GM23338 (cell line): ENCODE measurements at regions not wholly inside any gene's neighbourhood (a gene's known extent, or its start where the extent isn't known, plus 50 kb on each side); places are given as distances from the start of the nearest gene placed in this dataset.

ENCODE experiments used
- CREB1 ChIP-seq: fragments of 250-450 bp; sonication (Bioruptor Pico); IDR thresholded peaks from 2 replicates; pipeline ENCODE4 v1.5.0; 2020; ENCODE audit warnings: low read depth, mild to moderate bottlenecking, moderate library complexity
- EZH2 ChIP-seq: fragments of 200-600 bp; sonication (generic); IDR thresholded peaks from one replicate; pipeline ENCODE4 v1.8.0; 2017; ENCODE audit warnings: antibody characterized with exemption, mild to moderate bottlenecking, low read depth; ENCODE audit not compliant: unreplicated experiment
- JUNB ChIP-seq: IDR thresholded peaks from one replicate; pipeline ENCODE4 v1.6.1; 2016; ENCODE audit warnings: antibody characterized with exemption; ENCODE audit not compliant: unreplicated experiment
- NANOG ChIP-seq: IDR thresholded peaks from 2 replicates; pipeline ENCODE4 v1.6.1; 2016; ENCODE audit warnings: antibody characterized with exemption, borderline replicate concordance
- POLR2AphosphoS5 ChIP-seq: IDR thresholded peaks from 2 replicates; pipeline ENCODE4 v1.6.1; 2016; ENCODE audit warnings: antibody characterized with exemption, low read depth
- ZNF331 ChIP-seq: fragments of 250-450 bp; sonication (Bioruptor Pico); IDR thresholded peaks from 2 replicates; pipeline ENCODE4 v1.5.0; 2020; ENCODE audit warnings: low read depth, mild to moderate bottlenecking, moderate library complexity
- TF ChIP-seq, protein P1 (sequence below), 2 experiments: fragments of 200-600 bp in 1 of 2; sonication (generic) in 1 of 2; conservative IDR thresholded peaks; 2 replicates each; pipeline versions ENCODE4 v1.5.1 to v1.6.1; 2016 to 2017; ENCODE audit warnings: antibody characterized with exemption in 2 of 2, low read depth in 2 of 2, mild to moderate bottlenecking in 2 of 2, moderate library complexity in 1 of 2

DNA sequence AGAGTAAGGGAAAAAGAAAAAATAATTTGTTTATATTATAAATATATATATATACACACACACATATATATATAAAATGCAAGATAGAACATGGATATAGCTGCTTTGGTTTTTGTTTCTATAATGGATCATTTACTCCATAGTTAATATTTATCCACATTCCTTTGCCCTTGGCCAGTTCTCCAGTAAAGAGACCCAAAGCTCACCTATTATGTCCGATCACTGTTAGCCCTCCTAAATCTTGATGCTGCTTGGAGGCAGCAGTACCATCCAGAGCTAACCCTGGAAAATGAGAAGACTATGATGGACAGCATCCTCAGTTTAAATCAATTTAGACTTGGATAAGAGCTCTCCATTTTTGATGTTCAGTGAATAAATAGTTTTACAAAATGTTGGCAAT is 407.7 kb downstream of the PLPP3 start:
- TF ChIP-seq, protein P1, sequence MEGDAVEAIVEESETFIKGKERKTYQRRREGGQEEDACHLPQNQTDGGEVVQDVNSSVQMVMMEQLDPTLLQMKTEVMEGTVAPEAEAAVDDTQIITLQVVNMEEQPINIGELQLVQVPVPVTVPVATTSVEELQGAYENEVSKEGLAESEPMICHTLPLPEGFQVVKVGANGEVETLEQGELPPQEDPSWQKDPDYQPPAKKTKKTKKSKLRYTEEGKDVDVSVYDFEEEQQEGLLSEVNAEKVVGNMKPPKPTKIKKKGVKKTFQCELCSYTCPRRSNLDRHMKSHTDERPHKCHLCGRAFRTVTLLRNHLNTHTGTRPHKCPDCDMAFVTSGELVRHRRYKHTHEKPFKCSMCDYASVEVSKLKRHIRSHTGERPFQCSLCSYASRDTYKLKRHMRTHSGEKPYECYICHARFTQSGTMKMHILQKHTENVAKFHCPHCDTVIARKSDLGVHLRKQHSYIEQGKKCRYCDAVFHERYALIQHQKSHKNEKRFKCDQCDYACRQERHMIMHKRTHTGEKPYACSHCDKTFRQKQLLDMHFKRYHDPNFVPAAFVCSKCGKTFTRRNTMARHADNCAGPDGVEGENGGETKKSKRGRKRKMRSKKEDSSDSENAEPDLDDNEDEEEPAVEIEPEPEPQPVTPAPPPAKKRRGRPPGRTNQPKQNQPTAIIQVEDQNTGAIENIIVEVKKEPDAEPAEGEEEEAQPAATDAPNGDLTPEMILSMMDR (conservative IDR thresholded peaks at IDR 0.05; ENCODE audit: low read depth in 2 of 2) = no peak
- TF ChIP-seq POLR2AphosphoS5 = no peak
- no peak for TF ChIP-seq NANOG
- TF ChIP-seq JUNB = no peak
- no peak for TF ChIP-seq EZH2
- TF ChIP-seq ZNF331 (CRISPR knock-in tag) = no peak
- no peak for TF ChIP-seq CREB1 (CRISPR knock-in tag)
